A204.1 (cell line): ENCODE measurements at regions not wholly inside any gene's neighbourhood (a gene's known extent, or its start where the extent isn't known, plus 50 kb on each side); places are given as distances from the start of the nearest gene placed in this dataset.

Source experiments
- FAIRE-seq: peaks from 2 replicates; lab custom pipeline; 2012; peaks lifted over from hg19 to GRCh38; lab: Jason Lieb, UNC

- FAIRE-seq: no peak
Measured at GRCh38 chr19:28500296-28500695, 712.7 kb downstream of the UQCRFS1 start.

GRCh38 chr19:28498404-28498976, 714.5 kb downstream of the UQCRFS1 start:
- FAIRE-seq: no peak

DNA sequence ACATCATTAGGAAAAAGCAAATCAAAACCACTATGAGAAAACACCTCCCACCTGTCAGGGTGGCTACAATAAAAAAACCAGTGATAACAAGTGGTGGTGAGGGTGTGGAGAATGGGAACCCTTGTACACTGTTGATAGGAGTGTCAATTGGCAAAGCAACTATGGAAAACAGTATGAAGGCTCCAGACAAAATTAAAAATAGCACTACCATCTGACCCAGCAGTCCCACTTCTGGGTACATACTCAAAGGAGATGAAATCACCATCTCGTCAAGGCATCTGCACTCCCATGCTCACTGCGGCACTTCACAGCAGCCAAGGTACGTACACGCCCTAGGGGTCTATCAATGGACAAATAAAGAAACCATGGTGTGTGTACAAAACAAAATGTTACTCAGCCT, 715.1 kb downstream of the UQCRFS1 start:
- FAIRE-seq: no peak

- no peak for FAIRE-seq
Measured at GRCh38 chr19:28497137-28497536, 715.8 kb downstream of the UQCRFS1 start.

GRCh38 chr19:28495046-28495445, 717.9 kb downstream of the UQCRFS1 start:
- no peak for FAIRE-seq

DNA sequence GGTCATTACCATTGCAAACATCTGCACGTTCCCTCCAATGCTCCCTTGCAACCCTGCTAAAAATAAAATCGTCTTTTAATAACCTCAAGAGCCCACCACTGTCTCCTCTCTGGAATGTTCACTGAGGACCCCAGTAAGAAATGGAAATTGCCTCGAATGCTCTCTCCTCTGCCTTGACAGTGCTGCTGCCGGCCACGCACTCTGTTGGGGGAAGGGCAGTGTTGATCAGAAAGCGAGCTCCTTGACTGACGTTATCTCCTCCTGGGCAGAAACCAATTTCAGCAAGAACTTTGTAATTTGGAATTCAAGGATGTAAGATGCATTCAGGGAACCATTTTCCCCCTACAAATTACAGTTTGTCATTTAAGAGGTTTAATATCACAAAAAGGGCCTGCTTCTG, 718.5 kb downstream of the UQCRFS1 start:
- FAIRE-seq: no peak

DNA sequence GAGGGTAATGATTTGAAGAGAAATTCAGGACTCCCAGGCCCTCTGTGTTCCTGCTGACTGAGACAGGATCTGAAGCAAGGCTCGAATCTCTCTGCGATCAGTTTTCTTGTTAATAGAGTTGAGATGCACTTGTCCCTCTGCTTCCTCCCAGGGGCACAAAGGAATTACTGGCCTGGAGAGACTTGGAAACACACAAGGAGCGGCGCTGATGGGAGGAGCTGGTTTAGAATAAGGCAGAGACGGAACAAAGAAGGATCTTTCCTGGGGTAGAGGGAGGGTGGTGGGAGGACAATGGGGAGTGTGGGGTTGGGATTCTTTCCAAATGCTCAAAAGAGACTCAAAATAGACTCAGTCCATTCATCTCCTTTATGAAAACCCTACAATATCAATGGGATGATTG, 719.1 kb downstream of the UQCRFS1 start:
- FAIRE-seq: no peak

DNA sequence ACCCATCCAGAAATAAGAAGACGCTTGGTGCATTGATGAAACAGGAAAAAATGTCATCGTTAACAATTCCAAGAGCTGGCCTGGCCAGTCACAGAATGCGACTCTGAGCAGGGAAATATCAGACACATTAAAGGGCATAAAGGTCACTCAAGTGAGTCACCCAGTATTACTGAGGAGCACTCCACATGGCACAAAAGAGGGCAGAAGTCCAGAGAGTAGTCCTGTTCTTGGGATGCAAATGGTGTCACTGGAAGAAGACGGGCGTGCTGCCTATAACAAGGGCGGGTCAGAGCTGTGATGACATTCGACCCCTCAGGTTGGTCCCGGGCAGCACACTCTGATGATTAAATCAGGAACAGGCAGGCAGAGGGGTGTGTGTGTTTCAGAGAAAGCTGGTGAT, 720.3 kb downstream of the UQCRFS1 start:
- FAIRE-seq: no peak

- FAIRE-seq: no peak
Measured at GRCh38 chr19:28492201-28492600, 720.8 kb downstream of the UQCRFS1 start.

- no peak for FAIRE-seq
Measured at GRCh38 chr19:28489776-28490175, 723.2 kb downstream of the UQCRFS1 start.

- FAIRE-seq: no peak
Measured at GRCh38 chr19:28489126-28489660, 723.8 kb downstream of the UQCRFS1 start.

DNA sequence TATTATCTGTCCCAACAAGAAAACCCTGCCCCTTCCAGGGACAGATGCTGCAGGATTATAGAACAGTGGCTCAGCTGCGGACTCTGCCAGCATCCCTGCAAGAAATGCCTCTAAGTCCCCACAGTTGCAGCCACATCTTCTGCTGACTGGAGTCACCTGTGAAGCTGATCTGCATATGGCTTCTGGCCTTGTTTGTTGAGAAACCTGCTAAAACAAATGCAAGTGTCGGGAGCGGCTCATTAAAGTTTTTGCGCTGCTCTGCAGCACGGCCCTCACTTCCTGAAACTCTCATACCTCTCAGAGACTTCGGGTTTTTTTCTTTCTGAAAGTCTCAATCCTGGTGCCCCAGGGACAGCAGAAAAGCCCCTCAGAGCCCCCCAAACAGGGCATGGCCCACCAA, 725.0 kb downstream of the UQCRFS1 start:
- FAIRE-seq: no peak

GRCh38 chr19:28486926-28487325, 726.0 kb downstream of the UQCRFS1 start:
- FAIRE-seq: no peak

DNA sequence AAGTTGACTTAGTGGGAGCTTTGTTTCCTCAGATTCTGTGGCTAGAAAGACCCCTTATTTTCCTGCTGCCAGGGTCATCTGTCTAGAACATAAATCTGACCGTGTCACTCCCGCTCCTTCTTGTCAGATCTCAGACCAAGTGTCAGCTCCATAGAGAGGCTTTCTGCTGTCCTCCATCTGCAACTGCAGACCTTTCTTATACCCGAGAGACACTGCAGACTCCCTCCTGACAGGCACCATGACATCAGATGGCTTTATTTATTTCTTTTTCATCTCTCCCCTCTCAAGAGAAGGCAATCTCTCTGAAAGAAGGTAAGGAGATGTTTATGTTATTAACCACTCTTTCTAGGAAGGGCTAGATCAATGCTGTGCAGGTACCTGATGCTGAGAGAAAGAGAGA, 726.5 kb downstream of the UQCRFS1 start:
- no peak for FAIRE-seq

GRCh38 chr19:28485292-28485691, 727.7 kb downstream of the UQCRFS1 start:
- FAIRE-seq: no peak

GRCh38 chr19:28483197-28483596, 729.8 kb downstream of the UQCRFS1 start:
- FAIRE-seq: no peak

DNA sequence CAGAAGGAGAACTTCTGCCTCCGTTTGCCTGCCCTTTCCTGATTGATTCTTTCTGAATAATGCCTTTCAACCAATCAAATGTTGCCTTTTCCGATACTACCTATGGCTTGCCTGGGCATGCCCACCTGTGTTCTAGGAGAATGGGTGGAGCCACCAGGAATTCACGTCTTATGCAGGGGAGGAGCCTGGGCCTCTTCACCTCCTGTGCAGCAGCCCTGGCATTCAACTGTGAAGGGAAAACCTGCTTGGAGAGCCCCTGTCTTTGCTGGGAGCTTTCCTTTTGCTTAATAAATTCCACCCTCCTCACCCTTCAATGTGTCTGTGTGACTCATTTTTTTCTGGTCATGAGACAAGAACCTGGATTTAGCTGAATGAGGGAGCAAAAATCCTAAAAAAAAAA, 730.7 kb downstream of the UQCRFS1 start:
- FAIRE-seq: no peak

DNA sequence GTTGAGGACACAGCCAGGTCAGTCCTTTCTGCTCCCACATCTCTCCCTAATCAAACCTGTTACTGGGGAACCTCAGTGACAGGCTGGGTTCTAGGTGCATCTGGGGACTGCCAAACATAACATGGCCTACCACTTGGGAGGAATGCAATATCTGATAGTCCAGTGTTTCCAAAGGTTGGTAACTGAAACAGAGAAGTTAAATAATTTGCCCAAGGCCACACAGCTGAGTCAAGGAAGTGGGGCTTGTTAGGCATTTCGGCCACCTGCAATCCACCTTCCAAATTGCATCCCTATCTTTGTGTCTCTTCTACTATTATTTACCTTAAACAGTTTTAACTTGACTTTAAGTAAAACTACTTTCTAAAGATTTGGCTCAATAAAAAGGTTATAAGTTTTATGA, 731.3 kb downstream of the UQCRFS1 start:
- FAIRE-seq: no peak

- FAIRE-seq: no peak
Measured at GRCh38 chr19:28475525-28475924, 737.4 kb downstream of the UQCRFS1 start.

DNA sequence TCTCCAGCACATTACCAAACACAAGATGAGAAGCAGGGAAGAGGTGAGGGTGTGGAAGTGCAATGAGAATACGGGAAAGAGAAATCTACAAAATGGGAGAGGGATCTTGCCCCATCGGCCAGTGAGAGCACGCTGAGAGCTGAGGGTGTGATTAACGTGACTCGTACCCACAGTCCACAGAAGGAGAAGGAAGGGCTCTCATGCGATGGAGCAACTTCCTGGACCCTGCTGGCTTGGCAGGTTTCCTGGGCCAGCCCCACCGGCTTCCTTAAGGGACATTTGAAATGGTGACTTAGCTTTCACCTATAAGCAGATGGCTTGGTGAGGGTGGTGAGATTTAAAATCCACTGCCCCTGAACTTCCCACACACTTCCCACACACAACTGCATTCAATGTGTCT, 740.1 kb downstream of the UQCRFS1 start:
- no peak for FAIRE-seq

DNA sequence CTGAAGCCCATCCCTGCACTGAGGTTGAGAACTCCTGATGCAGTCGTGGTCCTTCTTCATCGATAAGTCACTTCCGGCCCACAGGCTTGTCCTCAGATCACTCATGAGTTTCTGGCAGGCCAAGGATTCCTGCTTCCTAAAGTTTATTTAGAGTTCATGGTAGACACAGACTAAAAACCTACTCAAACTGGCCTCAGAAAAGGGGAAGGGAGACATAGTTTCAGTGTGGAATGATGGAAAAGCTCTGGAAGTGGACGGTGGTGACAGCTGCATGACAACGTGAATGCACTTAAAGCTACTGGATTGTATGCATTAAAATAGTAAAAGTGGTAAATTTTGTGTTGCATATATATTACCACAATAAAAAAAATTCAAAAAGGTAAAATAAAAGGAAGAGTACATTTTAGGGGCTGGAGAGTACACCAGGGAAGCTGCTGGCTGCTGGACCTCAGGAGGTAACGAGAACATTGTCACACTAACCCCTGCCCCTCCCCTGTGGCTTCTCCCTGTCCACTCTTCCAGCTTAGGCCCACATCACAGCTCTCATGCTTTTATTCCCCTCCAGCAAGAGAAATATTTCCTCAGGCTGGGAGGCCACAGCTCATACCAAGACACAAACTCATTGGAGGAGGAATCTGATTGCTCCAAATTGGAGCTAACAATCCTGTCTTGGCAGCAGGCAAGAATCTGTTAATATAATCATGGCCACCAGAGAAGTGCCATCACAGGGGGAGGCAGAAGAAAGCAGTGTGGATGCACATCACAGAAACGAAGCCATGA, 741.0 kb downstream of the UQCRFS1 start:
- FAIRE-seq: no peak

GRCh38 chr19:28469544-28469943, 743.4 kb downstream of the UQCRFS1 start:
- FAIRE-seq: no peak

GRCh38 chr19:28468701-28469459, 744.1 kb downstream of the UQCRFS1 start:
- no peak for FAIRE-seq
